ENCODE measurements at regions not wholly inside any gene's neighbourhood (a gene's known extent, or its start where the extent isn't known, plus 50 kb on each side); places are given as distances from the start of the nearest gene placed in this dataset.

DNA sequence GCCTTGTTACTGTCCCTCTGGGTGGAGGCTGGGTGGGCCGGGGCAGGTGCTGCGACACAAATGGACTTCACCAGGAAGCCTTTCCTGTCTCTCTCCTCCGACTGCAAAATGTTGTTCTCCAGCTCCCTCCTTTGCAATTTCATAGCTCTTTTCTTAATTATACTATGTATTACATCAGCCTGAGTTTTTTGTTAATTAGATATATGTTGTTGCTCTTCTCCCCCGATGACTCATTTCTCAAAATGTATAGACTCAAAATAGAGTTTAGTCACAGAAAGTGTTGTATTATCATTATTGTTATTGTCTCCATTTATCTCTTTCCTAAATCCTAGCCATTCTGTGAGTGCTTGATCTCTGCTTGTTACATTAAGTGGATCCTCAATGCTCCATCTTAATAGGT lies 122.4 kb upstream of the OSMR start (continued):
- TF ChIP-seq E2F6 (IDR thresholded peaks at IDR 0.05) (no peak), TCF12 (IDR thresholded peaks at IDR 0.05; ENCODE audit: low read depth, low read length) (no peak), BCL11A (IDR thresholded peaks at IDR 0.05; ENCODE audit: low read depth in 2 of 2, low read length in 2 of 2) (no peak)

Measured in H1 (cell line).